Stimulated activated naive CD8-positive, alpha-beta T cell treated with anti-CD3 and anti-CD28 coated beads, Interleukin-15, amount 100 ng/mL, for 72 hours (primary cell): ENCODE measurements at regions not wholly inside any gene's neighbourhood (a gene's known extent, or its start where the extent isn't known, plus 50 kb on each side); places are given as distances from the start of the nearest gene placed in this dataset.
"Not testable (repeated sequence)": the region's sequence is repeated elsewhere in the genome, so short reads cannot be mapped to it uniquely, and the experiment has no call there.

ENCODE experiments used
- ATAC-seq: fragments of 150-1000 bp; cut with Tn5 transposase; 2 replicates; pipeline ENCODE4 v1.10.0; 2021; ENCODE audit warnings: mild to moderate bottlenecking, moderate library complexity
- DNase-seq, 2 donors: peaks; one replicate each; pipeline ENCODE4 v3.0.0; 2021 to 2022
- H3K27ac Mint-ChIP-seq, 2 donors: one replicate each; pipeline ENCODE4 v1.8.0; 2022; ENCODE audit warnings: mild to moderate bottlenecking in 2 of 2, mixed read lengths in 2 of 2, moderate library complexity in 2 of 2
- H3K27me3 Mint-ChIP-seq: one replicate; pipeline ENCODE4 v1.8.0; 2022; ENCODE audit warnings: mixed read lengths
- H3K4me1 Mint-ChIP-seq: one replicate; pipeline ENCODE4 v1.8.0; 2022; ENCODE audit warnings: mild to moderate bottlenecking, mixed read lengths
- H3K4me3 Mint-ChIP-seq, 2 donors: one replicate each; pipeline ENCODE4 v1.8.0; 2022; ENCODE audit warnings: mild to moderate bottlenecking in 2 of 2, mixed read lengths in 2 of 2, moderate library complexity in 1 of 2
- H3K9me3 Mint-ChIP-seq, 2 donors: one replicate each; pipeline ENCODE4 v1.8.0; 2022; ENCODE audit warnings: mixed read lengths in 2 of 2

- no peaks in the 10 kb centered on the region for H3K4me1 Mint-ChIP-seq
- DNase-seq (no peak), ATAC-seq (no peak)
- no peak overlapping the region for H3K27ac Mint-ChIP-seq
- H3K9me3 Mint-ChIP-seq = no peaks in the 10 kb centered on the region
- H3K27me3 Mint-ChIP-seq = peaks cover 31% of the 10 kb centered on the region
- H3K4me3 Mint-ChIP-seq = no peak overlapping the region
These were observed 115.3 kb upstream of the PROKR2 start for GRCh38 chr20:5432030-5432429.

DNA sequence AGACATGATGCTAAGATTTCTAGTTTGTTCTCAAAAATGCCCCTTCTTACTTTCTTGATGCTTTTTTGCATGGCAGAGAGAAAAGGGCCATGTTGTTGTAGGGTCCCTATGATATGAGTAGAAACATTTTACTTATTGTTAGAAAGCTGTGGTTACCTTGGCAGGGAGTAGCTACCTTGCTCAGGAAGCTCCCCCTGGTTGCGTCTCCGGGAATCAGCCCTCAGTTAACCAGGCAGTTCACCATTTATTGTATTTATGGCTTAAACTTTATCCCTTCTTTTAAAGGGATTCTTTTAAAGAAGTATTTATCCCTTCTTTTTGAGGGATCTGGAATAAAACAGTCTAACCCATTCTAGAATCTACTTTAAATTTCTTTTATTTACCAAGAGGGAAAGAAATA lies 113.9 kb upstream of the PROKR2 start:
- Mint-ChIP-seq H3K27ac (no peak overlapping the region), H3K4me1 (no peaks in the 10 kb centered on the region), H3K4me3 (no peak overlapping the region), H3K27me3 (peaks cover 25% of the 10 kb centered on the region), H3K9me3 (no peaks in the 10 kb centered on the region)
- no peak for DNase-seq
- no peak for ATAC-seq

DNA sequence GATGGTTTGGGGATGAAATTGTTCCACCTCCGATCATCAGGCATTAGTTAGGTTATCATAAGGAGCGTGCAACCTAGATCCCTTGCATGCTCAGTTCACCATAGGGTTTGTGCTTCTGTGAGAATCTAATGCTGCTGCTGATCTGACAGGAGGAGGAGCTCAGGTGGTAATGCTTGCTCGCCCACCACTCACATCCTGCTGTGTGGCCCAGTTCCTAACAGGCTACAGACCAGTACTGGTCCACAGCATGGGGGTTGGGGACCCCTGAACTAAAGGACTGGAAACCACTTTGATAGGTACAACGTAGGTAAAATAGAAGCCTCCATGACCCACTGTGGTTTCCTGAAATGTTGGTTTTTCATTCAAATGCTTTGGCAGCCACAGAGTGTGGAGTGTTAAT lies 109.3 kb upstream of the PROKR2 start:
- peaks cover 37% of the 10 kb centered on the region for H3K27me3 Mint-ChIP-seq
- H3K9me3 Mint-ChIP-seq = peaks cover 0 to 7% of the 10 kb centered on the region in 2 donors
- no peaks in the 10 kb centered on the region for H3K4me1 Mint-ChIP-seq
- no peak for DNase-seq
- H3K4me3 Mint-ChIP-seq = no peak overlapping the region
- H3K27ac Mint-ChIP-seq = no peak overlapping the region
- ATAC-seq = no peak

DNA sequence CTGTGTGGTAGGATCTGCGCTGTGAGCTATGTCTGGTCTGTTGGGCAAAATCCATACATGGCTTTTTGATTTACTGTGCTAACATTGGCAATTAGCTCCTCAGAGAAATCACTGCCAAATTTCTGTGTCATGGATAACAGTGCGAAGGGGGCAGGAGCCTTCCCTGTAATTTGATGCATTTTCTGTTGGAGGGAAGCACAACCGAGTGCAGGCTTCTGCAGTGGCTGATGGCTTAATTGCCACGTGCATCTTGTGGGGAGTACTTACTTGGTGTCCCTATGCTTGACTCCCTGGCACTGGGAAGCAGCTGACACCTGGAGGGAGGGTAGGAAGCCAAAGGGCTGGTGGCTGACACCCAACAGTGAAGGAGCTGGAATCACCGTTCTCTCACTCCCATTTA lies 99.3 kb upstream of the PROKR2 start:
- ATAC-seq = no peak
- H3K4me1 Mint-ChIP-seq = no peaks in the 10 kb centered on the region
- peaks cover 0 to 8% of the 10 kb centered on the region in 2 donors for H3K9me3 Mint-ChIP-seq
- H3K27me3 Mint-ChIP-seq = peaks cover 25% of the 10 kb centered on the region
- DNase-seq = no peak
- no peak overlapping the region for H3K27ac Mint-ChIP-seq
- H3K4me3 Mint-ChIP-seq = no peak overlapping the region

DNA sequence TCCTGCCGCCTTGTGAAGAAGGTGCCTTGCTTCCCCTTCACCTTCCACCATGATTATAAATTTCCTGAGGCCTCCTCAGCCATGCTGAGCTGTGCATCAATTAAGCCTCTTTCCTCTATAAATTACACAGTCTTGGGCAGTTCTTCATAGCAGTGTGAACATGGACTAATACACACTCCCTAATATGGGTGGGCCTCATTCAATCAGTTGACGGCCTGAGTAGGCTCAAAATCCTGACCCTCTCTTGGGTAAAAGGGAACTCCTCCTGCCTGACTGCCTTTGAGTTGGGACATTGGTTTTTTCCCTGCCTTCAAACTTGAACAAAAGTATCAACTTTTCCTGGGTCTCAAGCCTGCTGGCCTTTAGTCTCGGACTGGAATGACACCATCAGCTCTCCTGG lies 96.6 kb upstream of the PROKR2 start:
- no peak for DNase-seq
- Mint-ChIP-seq H3K4me1 (no peaks in the 10 kb centered on the region), H3K4me3 (no peak overlapping the region), H3K9me3 (peaks cover 0 to 8% of the 10 kb centered on the region in 2 donors), H3K27me3 (peaks cover 28% of the 10 kb centered on the region), H3K27ac (no peak overlapping the region)
- ATAC-seq = no peak

DNA sequence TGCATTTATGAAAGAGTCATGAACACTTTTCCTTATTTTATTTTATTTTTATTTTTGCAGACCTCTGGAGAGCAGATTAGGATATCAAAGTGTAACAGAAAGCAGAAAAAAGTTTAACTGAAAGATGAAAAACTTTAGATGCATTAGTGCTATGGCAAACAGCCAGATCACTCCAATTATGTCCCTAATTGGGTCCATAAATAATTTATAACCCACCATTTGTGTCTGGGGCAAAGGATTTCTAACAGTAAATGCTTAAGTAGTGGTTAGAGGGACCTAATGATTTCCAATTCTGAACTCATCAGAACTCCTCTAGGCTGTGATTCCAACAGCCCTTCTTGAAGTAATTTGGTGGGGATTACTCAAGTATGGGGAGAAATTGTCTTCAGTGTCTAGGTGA lies 93.7 kb upstream of the PROKR2 start:
- Mint-ChIP-seq H3K9me3 (peaks cover 6 to 12% of the 10 kb centered on the region in 2 donors), H3K27me3 (peaks cover 46% of the 10 kb centered on the region), H3K4me1 (peaks cover 10% of the 10 kb centered on the region), H3K27ac (no peak overlapping the region), H3K4me3 (no peak overlapping the region)
- DNase-seq (no peak), ATAC-seq (no peak)

- Mint-ChIP-seq H3K27ac (no peak overlapping the region), H3K4me3 (no peak overlapping the region), H3K9me3 (peaks cover 6 to 16% of the 10 kb centered on the region in 2 donors), H3K4me1 (peaks cover 10% of the 10 kb centered on the region), H3K27me3 (peaks cover 21% of the 10 kb centered on the region)
- DNase-seq (peak; percentile 26 to 33), ATAC-seq (peak; percentile 80)
These were observed 86.3 kb upstream of the PROKR2 start for GRCh38 chr20:5402903-5403531.

DNA sequence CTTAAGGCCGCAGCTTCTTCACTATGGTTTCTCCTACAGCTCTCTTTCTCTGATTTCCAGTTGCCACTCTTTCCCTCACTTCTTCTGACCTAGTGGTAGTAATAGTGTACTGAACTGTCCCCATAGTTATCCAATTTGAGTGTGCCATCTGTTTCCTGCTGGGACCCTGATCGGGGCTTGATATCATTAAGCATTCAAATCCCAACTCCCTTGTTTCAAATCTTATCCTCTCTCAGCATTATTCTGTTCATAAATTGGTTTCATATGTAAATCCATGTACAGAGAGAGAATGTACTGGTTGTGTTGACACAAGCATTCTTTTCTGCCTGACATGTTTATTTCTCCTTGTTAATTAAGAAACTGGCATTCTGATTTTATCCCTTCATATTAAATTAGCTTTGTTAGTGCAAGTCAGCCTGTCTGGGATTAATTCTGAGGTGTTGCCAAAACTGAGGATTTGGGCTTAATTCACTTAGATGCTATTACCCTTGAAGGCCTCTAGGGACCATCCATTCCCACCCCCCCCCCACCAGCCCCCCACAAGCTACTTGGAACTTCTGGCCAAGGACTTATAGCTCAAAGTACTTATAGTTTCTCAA lies 84.6 kb upstream of the PROKR2 start:
- no peak overlapping the region for H3K27ac Mint-ChIP-seq
- ATAC-seq = no peak
- H3K4me3 Mint-ChIP-seq = no peak overlapping the region
- no peaks in the 10 kb centered on the region for H3K4me1 Mint-ChIP-seq
- peaks cover 19% of the 10 kb centered on the region for H3K27me3 Mint-ChIP-seq
- DNase-seq = no peak
- H3K9me3 Mint-ChIP-seq = peaks cover 0 to 16% of the 10 kb centered on the region in 2 donors

DNA sequence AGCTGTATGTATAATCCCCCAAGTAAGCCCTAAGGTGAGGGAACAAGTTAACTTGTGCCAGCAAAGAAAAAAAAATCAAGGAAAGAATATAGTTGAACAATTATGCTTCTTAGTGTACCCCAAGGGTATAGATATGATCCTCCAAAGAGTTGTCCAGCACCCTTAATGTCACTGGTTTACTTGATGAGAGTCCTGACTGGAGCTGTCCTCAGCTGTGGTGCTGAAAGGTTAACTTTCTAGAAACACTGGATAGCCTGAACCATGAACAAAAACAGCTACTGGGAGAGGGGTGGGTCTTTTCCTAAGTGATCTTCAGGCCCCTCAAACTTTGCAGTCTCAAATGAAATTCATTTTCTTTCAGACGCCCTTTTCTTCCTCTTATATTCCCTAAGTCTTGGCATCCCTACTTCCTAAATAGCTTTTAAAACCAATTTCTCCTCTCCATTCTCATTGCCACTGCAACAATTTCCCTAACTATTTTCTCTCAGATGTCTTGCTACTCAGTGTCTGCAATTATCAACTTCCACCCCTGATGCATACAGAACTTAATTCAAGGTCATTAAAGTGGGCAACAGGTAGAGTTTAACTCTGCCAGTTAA lies 83.5 kb upstream of the PROKR2 start:
- H3K9me3 Mint-ChIP-seq = peaks cover 0 to 10% of the 10 kb centered on the region in 2 donors
- H3K4me1 Mint-ChIP-seq = no peaks in the 10 kb centered on the region
- peaks cover 17% of the 10 kb centered on the region for H3K27me3 Mint-ChIP-seq
- no peak overlapping the region for H3K27ac Mint-ChIP-seq
- ATAC-seq (no peak), DNase-seq (no peak)
- H3K4me3 Mint-ChIP-seq = no peak overlapping the region

- Mint-ChIP-seq H3K27ac (no peak overlapping the region), H3K4me3 (no peak overlapping the region), H3K4me1 (no peaks in the 10 kb centered on the region), H3K27me3 (peaks cover 27% of the 10 kb centered on the region), H3K9me3 (no peaks in the 10 kb centered on the region)
- no peak for ATAC-seq
- no peak for DNase-seq
These were observed 80.6 kb upstream of the PROKR2 start for GRCh38 chr20:5397393-5397792.

GRCh38 chr20:5395932-5396727 lies 79.4 kb upstream of the PROKR2 start:
- Mint-ChIP-seq H3K27ac (no peak overlapping the region), H3K9me3 (no peaks in the 10 kb centered on the region), H3K4me1 (no peaks in the 10 kb centered on the region), H3K27me3 (peaks cover 32% of the 10 kb centered on the region), H3K4me3 (no peak overlapping the region)
- no peak for ATAC-seq
- no peak for DNase-seq

GRCh38 chr20:5393218-5393870 lies 76.6 kb upstream of the PROKR2 start:
- H3K27me3 Mint-ChIP-seq = peaks cover 49% of the 10 kb centered on the region
- no peak overlapping the region for H3K4me3 Mint-ChIP-seq
- no peak overlapping the region for H3K27ac Mint-ChIP-seq
- no peaks in the 10 kb centered on the region for H3K4me1 Mint-ChIP-seq
- no peak for DNase-seq
- H3K9me3 Mint-ChIP-seq = peaks cover 0 to 1% of the 10 kb centered on the region in 2 donors
- no peak for ATAC-seq

- DNase-seq (no peak), ATAC-seq (no peak)
- no peak overlapping the region for H3K27ac Mint-ChIP-seq
- peaks cover 0 to 10% of the 10 kb centered on the region in 2 donors for H3K9me3 Mint-ChIP-seq
- no peaks in the 10 kb centered on the region for H3K4me1 Mint-ChIP-seq
- no peak overlapping the region for H3K4me3 Mint-ChIP-seq
- H3K27me3 Mint-ChIP-seq = peaks cover 59% of the 10 kb centered on the region
These were observed 74.0 kb upstream of the PROKR2 start for GRCh38 chr20:5390720-5391119.

GRCh38 chr20:5386846-5387245 lies 70.1 kb upstream of the PROKR2 start:
- H3K27me3 Mint-ChIP-seq = peaks cover 53% of the 10 kb centered on the region
- H3K4me3 Mint-ChIP-seq, DNase-seq, ATAC-seq, H3K4me1 Mint-ChIP-seq, H3K27ac Mint-ChIP-seq: not testable (repeated sequence)
- peaks cover 18 to 24% of the 10 kb centered on the region in 2 donors for H3K9me3 Mint-ChIP-seq

- peaks cover 17 to 22% of the 10 kb centered on the region in 2 donors for H3K9me3 Mint-ChIP-seq
- not testable (repeated sequence) for DNase-seq, H3K27ac Mint-ChIP-seq, H3K4me3 Mint-ChIP-seq, H3K4me1 Mint-ChIP-seq, ATAC-seq
- peaks cover 27% of the 10 kb centered on the region for H3K27me3 Mint-ChIP-seq
These were observed 64.8 kb upstream of the PROKR2 start for GRCh38 chr20:5381527-5381926.
